CD1c-positive myeloid dendritic cell (primary cell): ENCODE measurements at regions not wholly inside any gene's neighbourhood (a gene's known extent, or its start where the extent isn't known, plus 50 kb on each side); places are given as distances from the start of the nearest gene placed in this dataset.
"Not testable (repeated sequence)": the region's sequence is repeated elsewhere in the genome, so short reads cannot be mapped to it uniquely, and the experiment has no call there.

ENCODE experiments used
- DNase-seq: peaks from one replicate; pipeline ENCODE4 v3.0.0-alpha.2; 2016; ENCODE audit errors: extremely low spot score

DNA sequence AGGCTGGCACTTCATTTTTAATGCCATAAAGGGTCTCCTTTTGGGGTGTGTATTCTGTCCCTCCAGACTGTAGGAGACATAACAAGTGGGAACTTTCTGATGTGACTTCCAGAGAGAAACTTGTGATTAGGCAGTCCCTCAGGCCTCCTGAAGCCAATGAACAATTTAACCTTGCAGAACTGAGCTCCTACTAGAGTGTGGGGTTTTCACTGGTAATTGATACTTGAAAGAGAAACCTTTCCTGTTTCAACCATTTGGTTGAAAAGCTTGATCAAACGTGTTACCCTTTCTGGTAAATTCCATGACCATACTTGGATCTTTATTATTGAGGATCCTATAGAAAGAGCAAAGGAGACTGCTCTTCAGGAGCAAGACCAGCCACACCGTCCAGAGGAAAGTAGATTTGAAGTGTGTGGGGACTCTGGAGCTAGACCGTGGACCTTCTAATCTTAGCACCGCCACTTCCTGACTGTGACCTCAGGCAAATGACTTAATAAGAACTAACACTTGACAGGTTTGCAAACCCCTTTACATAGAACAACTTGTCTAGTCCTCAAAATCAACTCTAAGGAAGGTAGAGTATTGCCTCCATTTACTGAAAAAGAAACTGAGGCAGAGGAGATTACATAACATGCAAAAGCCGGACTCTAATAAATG, 69.9 kb upstream of the GDNF start:
- not testable (repeated sequence) for DNase-seq

DNA sequence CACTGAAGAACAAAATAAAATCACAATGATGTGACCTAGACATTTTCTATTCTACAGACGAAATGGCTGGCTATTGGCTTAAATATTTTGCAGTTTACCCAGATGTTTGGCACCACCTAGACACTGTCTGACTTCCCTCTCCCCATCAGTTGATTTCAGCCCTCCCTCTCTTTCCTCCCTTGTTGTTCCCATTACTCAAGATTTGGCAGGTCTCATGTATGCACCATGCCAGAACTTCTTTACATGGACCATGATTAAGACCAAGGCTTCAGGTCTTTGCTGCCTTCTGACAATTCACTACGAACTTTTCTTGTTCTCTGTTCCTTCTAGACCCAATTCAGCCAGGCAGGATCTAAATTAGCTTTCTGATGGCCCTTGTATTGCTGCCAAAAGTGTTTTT, 66.6 kb upstream of the GDNF start:
- no peak for DNase-seq

DNA sequence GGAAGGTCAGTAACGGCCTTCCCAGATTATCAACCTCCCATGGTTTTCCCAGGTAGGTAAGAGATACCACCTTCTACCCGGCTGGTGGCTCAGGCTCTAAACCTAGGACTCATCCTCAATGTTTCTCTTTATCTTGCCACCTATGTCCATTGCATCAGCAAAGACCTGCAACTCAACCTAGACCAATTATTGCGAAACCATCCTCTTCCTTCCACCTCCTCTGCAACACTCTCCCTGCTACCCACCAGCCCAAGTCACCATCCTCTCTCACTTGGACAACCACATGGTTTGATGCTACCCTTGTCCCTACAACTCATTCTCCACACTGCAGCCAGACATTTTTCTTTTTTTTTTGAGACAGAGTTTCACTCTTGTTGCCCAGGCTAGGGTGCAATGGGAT, 65.4 kb upstream of the GDNF start:
- DNase-seq = no peak

DNA sequence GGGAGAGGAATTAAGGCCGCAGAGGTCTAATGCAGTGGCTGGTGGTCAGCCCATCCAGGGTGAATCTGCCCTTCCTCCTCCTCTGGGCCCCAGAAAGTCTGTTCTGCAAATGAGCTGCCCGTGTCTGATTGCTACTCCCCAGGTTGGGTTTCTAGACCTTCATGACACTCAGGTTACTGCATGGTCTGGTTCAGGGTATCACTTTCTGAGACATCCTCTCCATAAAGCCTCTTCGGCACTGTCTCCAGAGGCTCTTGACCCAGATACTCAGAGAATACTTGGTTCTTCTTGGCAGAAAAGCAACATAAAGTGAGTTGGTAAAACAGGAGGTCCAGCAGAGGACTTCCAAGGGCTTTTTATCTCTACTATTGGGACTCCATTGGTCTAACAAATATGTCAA, 62.5 kb upstream of the GDNF start:
- no peak for DNase-seq

DNA sequence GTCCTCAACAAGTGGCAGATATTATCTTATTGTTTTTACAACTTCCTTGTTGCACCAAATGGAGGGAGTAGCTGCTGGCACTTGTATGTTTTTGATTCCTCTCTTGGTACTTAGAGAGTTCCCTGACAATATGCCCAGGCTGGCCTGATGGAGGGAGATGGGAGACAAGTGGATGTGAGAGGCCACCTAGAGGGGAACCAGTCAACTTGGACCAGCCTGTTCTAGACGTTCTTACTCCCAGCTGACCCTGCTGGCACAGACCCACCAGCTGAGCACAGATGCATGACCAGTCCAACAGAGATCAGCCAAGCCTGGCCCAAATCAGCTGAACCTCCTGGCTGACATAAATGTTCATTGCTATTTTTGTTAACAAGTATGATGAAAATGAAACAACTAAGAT, 60.9 kb upstream of the GDNF start:
- no peak for DNase-seq

DNA sequence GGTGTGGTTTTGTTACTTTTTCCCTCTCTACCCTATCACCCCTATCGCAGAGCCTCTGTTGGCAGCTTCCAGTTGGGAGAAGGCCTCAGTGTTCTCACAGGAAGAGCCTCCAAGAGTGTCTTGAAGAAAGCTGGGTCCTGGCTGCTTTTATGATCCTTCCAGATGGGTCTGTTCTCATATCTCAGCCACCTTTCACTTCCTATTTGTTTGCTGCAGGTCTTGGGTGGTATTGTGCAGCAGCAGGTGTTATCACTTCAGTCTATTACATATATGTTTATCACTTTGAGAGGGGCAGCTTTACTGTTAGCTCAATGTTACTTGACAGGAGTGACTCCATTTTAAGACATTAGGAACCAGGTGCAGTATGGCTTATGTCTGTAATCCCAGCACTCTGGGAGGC, 59.2 kb upstream of the GDNF start:
- DNase-seq = no peak

DNA sequence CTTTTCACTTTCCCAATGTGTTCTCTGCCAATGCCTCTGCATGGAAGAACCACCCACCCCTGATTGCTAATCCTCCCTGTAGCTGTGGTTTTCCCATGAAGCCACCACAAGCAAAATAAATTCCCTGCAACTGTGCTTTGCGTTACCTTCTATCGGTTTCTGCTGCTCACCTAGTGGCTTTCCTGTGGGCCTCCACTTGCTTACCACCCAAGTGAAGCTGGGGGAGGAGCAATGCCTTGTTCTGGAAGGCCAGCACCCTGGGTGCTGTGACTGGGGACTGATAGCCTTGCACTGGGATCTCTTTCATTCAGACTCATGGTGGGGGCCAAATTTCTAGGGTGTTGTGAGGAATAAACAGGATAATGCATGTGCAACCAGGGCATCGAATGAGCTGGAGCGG, 56.3 kb upstream of the GDNF start:
- DNase-seq = no peak

DNA sequence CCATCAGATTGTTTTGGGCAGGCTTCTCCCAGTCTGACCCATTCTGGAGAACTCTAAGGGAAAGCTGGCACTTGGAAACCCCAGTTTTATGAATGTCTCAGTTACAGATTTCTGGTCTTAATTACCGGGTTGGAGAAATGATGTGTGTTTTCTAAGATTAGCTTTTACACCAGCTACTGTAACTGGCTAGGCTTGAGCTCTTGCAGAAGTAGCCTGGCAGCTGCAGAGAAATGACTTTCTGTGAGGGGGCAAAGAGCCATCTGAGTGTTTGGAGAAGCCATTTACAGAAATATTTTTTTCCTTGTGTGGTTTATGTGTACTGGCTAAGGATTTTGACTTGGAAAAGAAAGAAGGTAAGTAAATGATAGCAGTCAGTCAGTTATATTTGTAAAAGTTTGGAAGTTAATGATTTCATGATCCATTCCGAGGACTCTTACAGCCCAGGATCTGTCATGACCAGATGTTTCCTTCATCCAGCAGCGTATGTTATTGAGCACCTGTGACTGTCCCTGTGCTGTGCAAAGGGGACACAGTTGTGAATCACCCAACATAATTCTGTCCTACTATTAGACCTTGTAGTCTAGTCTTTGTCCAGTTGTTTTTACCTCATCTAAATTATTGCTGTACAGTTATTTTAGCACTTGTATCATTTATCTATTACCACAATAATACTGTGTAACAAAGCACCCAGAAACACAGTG, 53.7 kb upstream of the GDNF start:
- DNase-seq = no peak

DNA sequence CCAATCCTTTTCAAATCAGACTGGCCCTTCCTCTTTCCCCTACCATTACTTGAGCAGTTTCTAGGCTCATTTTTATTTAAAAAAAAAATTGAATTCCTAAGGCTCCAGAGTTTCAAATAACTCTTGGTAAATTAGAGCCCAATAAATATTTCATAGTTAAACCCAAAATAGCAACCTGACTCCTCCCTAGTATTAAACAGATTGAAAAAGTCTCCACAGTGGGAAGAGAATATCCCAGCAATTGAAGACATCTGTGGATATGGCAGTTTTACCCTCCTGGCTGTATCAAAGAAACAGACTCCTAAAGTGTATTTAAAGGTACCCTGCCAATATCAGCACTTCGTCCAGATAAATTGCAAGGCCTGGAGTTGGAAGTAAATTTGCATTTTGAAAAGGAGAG, 52.7 kb upstream of the GDNF start:
- DNase-seq = no peak

DNA sequence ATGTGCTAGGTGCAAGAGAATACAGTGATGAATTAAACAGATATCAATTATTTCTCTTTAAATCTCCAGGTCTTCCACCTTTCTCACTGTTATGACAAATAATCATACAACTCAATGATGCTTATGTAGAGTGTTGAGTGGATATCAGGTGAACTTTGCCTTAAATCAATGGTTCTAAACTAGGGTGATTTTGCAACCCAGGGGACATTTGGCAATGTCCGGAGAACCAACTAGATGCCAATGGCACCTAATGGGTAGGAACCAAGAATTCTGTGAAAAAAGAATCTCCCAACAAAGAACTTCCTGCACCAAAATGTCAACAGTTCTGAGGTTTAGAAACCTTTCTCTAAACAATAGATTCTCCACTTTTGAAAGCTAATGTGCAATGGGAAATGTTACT, 52.0 kb upstream of the GDNF start:
- no peak for DNase-seq

DNA sequence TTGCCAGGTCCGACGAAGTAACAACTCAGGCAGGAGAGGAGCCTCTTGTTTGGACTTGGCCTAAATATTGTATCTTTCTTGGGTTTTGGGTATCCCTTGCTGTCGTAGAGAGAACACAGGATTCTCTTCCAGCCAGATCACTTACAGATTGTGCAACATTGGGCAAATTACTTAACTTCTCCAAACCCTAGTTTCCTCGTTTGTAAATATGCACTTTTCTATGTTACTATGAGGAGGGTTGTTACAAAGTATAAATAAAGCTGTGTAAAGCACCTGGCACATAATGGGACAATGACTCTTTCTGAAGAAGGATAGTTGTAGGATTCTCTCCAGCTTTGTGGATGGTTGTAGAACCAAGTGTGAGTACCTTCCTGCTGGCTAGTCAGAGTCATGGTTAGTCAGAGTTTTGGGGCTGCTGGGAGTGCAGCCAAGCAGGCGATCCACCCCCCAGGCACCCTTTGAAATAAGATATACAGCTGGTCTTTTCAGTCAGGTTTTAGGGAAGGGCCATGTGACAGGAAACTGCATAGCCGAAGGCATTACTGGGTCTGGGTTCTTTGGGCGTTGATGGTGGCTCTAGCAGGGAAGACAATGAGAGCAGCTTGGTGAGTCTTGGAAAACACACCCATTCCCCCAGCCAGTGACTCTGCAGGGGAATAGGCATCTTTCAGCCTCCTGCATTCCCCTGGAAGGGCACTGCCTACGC, 49.9 kb upstream of the GDNF start:
- DNase-seq = no peak
